ENCODE measurements at regions not wholly inside any gene's neighbourhood (a gene's known extent, or its start where the extent isn't known, plus 50 kb on each side); places are given as distances from the start of the nearest gene placed in this dataset.

DNA sequence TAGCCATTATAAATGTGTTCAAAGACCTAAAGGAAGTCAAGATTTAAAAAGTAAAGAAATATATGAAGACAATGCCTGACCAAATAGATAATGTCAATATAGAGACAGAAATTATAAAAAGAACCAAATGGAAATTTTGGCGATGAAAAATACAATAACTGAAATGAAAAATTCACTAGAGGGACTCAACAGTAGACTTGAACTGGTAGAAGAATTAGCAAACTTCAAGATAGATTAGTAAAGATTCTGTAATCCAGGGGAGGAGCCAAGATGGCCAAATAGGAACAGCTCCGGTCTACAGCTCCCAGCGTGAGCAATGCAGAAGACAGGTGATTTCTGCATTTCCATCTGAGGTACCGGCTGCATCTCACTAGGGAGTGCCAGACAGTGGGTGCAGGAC, 433.2 kb downstream of the HINT1 start:
- Mint-ChIP-seq H3K4me1 (no peaks in the 10 kb centered on the region), H3K36me3 (ENCODE audit: low read depth) (no peaks in the 10 kb centered on the region), H3K27me3 (no peaks in the 10 kb centered on the region), H3K27ac (no peak overlapping the region), H3K9me3 (peaks cover 7% of the 10 kb centered on the region), H3K4me3 (no peak overlapping the region)
- intact Hi-C loops (cut with micrococcal nuclease): no loop called here
- DNase-seq: no peak
- TF ChIP-seq, protein P1, sequence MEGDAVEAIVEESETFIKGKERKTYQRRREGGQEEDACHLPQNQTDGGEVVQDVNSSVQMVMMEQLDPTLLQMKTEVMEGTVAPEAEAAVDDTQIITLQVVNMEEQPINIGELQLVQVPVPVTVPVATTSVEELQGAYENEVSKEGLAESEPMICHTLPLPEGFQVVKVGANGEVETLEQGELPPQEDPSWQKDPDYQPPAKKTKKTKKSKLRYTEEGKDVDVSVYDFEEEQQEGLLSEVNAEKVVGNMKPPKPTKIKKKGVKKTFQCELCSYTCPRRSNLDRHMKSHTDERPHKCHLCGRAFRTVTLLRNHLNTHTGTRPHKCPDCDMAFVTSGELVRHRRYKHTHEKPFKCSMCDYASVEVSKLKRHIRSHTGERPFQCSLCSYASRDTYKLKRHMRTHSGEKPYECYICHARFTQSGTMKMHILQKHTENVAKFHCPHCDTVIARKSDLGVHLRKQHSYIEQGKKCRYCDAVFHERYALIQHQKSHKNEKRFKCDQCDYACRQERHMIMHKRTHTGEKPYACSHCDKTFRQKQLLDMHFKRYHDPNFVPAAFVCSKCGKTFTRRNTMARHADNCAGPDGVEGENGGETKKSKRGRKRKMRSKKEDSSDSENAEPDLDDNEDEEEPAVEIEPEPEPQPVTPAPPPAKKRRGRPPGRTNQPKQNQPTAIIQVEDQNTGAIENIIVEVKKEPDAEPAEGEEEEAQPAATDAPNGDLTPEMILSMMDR (IDR thresholded peaks at IDR 0.05): no peak
- CTCF ChIA-PET: no interaction called here
- no peak for ATAC-seq (ENCODE audit: low read depth)
- POLR2A ChIA-PET: no interaction called here

DNA sequence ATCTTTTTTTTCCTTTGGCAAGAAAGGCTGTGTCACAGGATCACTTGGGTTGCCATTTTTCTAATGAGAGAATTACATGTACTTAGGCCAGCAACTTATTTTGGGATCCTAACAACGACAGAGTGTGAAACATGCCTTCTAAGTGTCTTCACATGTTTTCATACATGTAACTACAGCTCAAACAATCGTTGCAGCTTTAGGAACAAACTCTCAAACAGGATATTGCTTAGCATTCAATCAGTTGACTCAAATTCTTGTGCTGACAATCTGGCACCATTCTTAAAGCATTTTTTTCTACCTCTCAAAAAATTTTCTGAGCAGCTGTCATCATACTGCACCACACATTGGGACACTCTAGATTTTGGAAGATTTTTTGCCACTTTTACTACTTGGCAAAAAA, 435.5 kb downstream of the HINT1 start:
- Mint-ChIP-seq H3K4me3 (no peak overlapping the region), H3K4me1 (no peaks in the 10 kb centered on the region), H3K27ac (no peak overlapping the region), H3K9me3 (peaks cover 7% of the 10 kb centered on the region), H3K27me3 (no peaks in the 10 kb centered on the region), H3K36me3 (ENCODE audit: low read depth) (no peaks in the 10 kb centered on the region)
- DNase-seq (no peak), ATAC-seq (ENCODE audit: low read depth) (no peak)
- TF ChIP-seq, protein P1 (IDR thresholded peaks at IDR 0.05): no peak
- intact Hi-C loops (cut with micrococcal nuclease): no loop called here
- ChIA-PET CTCF (no interaction called here), POLR2A (no interaction called here)

DNA sequence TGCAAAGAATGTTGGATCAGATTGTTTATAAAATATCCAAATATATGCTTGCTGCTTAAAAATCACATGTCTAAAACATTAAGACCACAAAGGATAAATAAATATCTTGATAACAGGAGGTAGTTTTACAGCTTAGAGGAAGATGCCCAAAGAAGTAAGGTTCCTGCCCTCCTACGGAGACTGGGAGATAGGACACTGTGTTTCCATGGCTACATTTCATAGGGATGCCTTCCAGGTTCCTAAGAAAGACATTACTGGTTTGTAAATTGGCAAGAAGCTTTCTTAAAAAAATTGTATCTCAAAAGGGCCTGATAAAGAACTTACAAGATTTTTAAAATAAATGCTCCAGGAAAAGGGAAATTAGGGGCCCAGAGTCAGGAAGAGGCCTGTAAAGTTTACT, 437.2 kb downstream of the HINT1 start:
- Mint-ChIP-seq H3K4me3 (no peak overlapping the region), H3K36me3 (ENCODE audit: low read depth) (no peaks in the 10 kb centered on the region), H3K4me1 (no peaks in the 10 kb centered on the region), H3K9me3 (peaks cover 7% of the 10 kb centered on the region), H3K27ac (no peak overlapping the region), H3K27me3 (no peaks in the 10 kb centered on the region)
- ATAC-seq (ENCODE audit: low read depth): no peak
- ChIA-PET POLR2A (no interaction called here), CTCF (no interaction called here)
- no peak for DNase-seq
- TF ChIP-seq, protein P1 (IDR thresholded peaks at IDR 0.05): no peak
- intact Hi-C loops (cut with micrococcal nuclease): no loop called here

DNA sequence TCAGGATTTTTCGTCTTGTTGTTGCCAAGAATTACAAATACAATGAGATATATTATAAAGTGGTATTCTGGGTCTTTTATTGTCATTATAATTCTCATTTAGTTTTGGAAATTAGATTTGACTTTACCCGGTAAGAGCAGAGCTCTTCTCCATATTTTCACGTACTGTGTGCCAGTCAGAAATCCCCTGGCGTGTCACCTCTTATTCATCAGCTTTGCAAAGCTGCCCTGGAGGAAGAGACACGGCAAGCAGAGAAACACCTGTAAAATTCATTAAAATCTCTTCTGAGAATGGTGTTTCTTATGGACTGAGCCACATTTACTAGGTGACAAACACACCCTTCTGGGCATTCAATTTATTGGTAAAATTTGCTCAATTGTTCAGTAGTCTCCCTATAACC, 440.4 kb downstream of the HINT1 start:
- H3K27ac Mint-ChIP-seq: no peak overlapping the region
- H3K36me3 Mint-ChIP-seq (ENCODE audit: low read depth): no peaks in the 10 kb centered on the region
- no peak for ATAC-seq (ENCODE audit: low read depth)
- TF ChIP-seq, protein P1 (IDR thresholded peaks at IDR 0.05): no peak
- ChIA-PET POLR2A (no interaction called here), CTCF (no interaction called here)
- H3K4me3 Mint-ChIP-seq: no peak overlapping the region
- no peaks in the 10 kb centered on the region for H3K9me3 Mint-ChIP-seq
- DNase-seq: no peak
- intact Hi-C loops (cut with micrococcal nuclease): no loop called here
- H3K4me1 Mint-ChIP-seq: no peaks in the 10 kb centered on the region
- no peaks in the 10 kb centered on the region for H3K27me3 Mint-ChIP-seq

DNA sequence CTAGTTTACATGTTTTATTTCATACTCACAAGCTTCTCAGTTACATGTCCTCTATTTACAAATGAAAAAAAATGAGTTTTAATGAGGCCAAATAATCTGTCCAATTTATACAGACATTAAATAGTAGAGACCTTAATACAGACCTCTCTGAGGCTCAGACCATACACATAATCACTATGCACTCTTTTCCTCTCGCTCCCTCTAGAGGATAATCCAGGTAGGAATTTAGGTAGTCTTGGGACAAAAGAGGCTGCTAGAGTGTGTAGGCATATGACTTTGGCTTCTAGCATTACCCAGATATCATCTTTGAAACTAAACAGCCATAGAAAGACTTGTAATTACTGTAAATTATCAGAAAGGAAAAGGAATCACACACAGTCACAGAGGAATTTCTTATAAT, 444.7 kb downstream of the HINT1 start:
- POLR2A ChIA-PET: no interaction called here

More for the DNA sequence above, 444.7 kb downstream of the HINT1 start:
- CTCF ChIA-PET: no interaction called here
- H3K9me3 Mint-ChIP-seq: no peaks in the 10 kb centered on the region
- no peak overlapping the region for H3K4me3 Mint-ChIP-seq
- intact Hi-C loops (cut with micrococcal nuclease): no loop called here
- peaks cover 3% of the 10 kb centered on the region for H3K27me3 Mint-ChIP-seq
- no peaks in the 10 kb centered on the region for H3K4me1 Mint-ChIP-seq
- TF ChIP-seq, protein P1 (IDR thresholded peaks at IDR 0.05): no peak
- no peak overlapping the region for H3K27ac Mint-ChIP-seq
- DNase-seq: no peak
- no peak for ATAC-seq (ENCODE audit: low read depth)
- H3K36me3 Mint-ChIP-seq (ENCODE audit: low read depth): no peaks in the 10 kb centered on the region

All from activated B cell treated with CpG ODN at 0.5 μM for 24 hours (primary cell).